ENCODE measurements at regions not wholly inside any gene's neighbourhood (a gene's known extent, or its start where the extent isn't known, plus 50 kb on each side); places are given as distances from the start of the nearest gene placed in this dataset.

GRCh38 chr4:66687459-66687858 is 857.8 kb downstream of the CENPC start:
- no peak for TF ChIP-seq CTCF (IDR thresholded peaks at IDR 0.05)
- no peak for TF ChIP-seq POLR2A (IDR thresholded peaks at IDR 0.05)
- no peak for TF ChIP-seq POLR2AphosphoS5 (IDR thresholded peaks at IDR 0.05)

Measured in breast epithelium (tissue), 3 donors.